ENCODE measurements at regions not wholly inside any gene's neighbourhood (a gene's known extent, or its start where the extent isn't known, plus 50 kb on each side); places are given as distances from the start of the nearest gene placed in this dataset.

GRCh38 chr2:60659026-60659425 is 97.0 kb upstream of the PAPOLG start:
- TF ChIP-seq USF1 (IDR thresholded peaks at IDR 0.05) (no peak), RAD21 (IDR thresholded peaks at IDR 0.05; ENCODE audit: low read depth) (no peak), CREB1 (IDR thresholded peaks at IDR 0.05; ENCODE audit: low read depth) (no peak), TCF12 (IDR thresholded peaks at IDR 0.05; ENCODE audit: low read depth) (no peak), TEAD4 (IDR thresholded peaks at IDR 0.05) (no peak), TAF1 (IDR thresholded peaks at IDR 0.05; ENCODE audit: low read depth) (no peak), FOXM1 (IDR thresholded peaks at IDR 0.05; ENCODE audit: borderline replicate concordance, low read depth) (no peak), EGR1 (IDR thresholded peaks at IDR 0.05) (no peak), EP300 (IDR thresholded peaks at IDR 0.05; ENCODE audit: borderline replicate concordance) (no peak), YY1 (IDR thresholded peaks at IDR 0.05; ENCODE audit: low read depth) (no peak), ZBTB7A (IDR thresholded peaks at IDR 0.05; ENCODE audit: low read depth) (no peak), NFIC (IDR thresholded peaks at IDR 0.05) (no peak), REST (IDR thresholded peaks at IDR 0.05; ENCODE audit: low read depth) (no peak), CEBPB (IDR thresholded peaks at IDR 0.05) (no peak), MAX (IDR thresholded peaks at IDR 0.05) (no peak)

GRCh38 chr2:60661073-60661738 is 94.9 kb upstream of the PAPOLG start:
- TF ChIP-seq CREB1 (IDR thresholded peaks at IDR 0.05; ENCODE audit: low read depth) (no peak), MAX (IDR thresholded peaks at IDR 0.05) (no peak), TEAD4 (IDR thresholded peaks at IDR 0.05) (no peak), USF1 (IDR thresholded peaks at IDR 0.05) (no peak), RAD21 (IDR thresholded peaks at IDR 0.05; ENCODE audit: low read depth) (no peak), YY1 (IDR thresholded peaks at IDR 0.05; ENCODE audit: low read depth) (no peak), NFIC (IDR thresholded peaks at IDR 0.05) (no peak), CEBPB (IDR thresholded peaks at IDR 0.05) (no peak), EGR1 (IDR thresholded peaks at IDR 0.05) (no peak), TCF12 (IDR thresholded peaks at IDR 0.05; ENCODE audit: low read depth) (no peak), TAF1 (IDR thresholded peaks at IDR 0.05; ENCODE audit: low read depth) (no peak), ZBTB7A (IDR thresholded peaks at IDR 0.05; ENCODE audit: low read depth) (no peak), FOXM1 (IDR thresholded peaks at IDR 0.05; ENCODE audit: borderline replicate concordance, low read depth) (no peak), EP300 (IDR thresholded peaks at IDR 0.05; ENCODE audit: borderline replicate concordance) (no peak), REST (IDR thresholded peaks at IDR 0.05; ENCODE audit: low read depth) (no peak)

- TF ChIP-seq TEAD4 (IDR thresholded peaks at IDR 0.05) (no peak), CEBPB (IDR thresholded peaks at IDR 0.05) (no peak), YY1 (IDR thresholded peaks at IDR 0.05; ENCODE audit: low read depth) (no peak), NFIC (IDR thresholded peaks at IDR 0.05) (no peak), ZBTB7A (IDR thresholded peaks at IDR 0.05; ENCODE audit: low read depth) (no peak), CREB1 (IDR thresholded peaks at IDR 0.05; ENCODE audit: low read depth) (no peak), MAX (IDR thresholded peaks at IDR 0.05) (no peak), TCF12 (IDR thresholded peaks at IDR 0.05; ENCODE audit: low read depth) (no peak), FOXM1 (IDR thresholded peaks at IDR 0.05; ENCODE audit: borderline replicate concordance, low read depth) (no peak), TAF1 (IDR thresholded peaks at IDR 0.05; ENCODE audit: low read depth) (no peak), REST (IDR thresholded peaks at IDR 0.05; ENCODE audit: low read depth) (no peak), USF1 (IDR thresholded peaks at IDR 0.05) (no peak), EP300 (IDR thresholded peaks at IDR 0.05; ENCODE audit: borderline replicate concordance) (no peak)
These were observed 93.3 kb upstream of the PAPOLG start for GRCh38 chr2:60662781-60663180.
